ENCODE measurements at regions not wholly inside any gene's neighbourhood (a gene's known extent, or its start where the extent isn't known, plus 50 kb on each side); places are given as distances from the start of the nearest gene placed in this dataset.

DNA sequence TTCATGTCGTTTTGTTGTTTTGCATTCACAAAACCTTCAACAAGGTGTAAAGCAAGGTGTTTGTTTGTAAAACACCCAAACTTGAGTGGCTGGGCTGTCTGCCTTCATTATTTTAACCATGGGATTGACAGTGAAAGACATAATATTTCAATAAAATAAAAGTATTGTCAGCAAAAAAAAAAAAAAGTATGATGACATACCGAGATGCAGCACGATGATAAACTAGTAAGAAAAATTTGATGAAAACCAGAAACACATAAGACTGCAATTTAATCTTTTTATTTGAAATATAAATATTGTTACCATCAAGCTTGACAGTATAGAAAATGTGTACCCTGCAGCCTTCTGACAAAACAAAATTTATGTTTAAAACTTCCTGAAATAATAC, 419.3 kb upstream of the DYNLRB2 start:
- no peak for TF ChIP-seq GLIS3 (CRISPR knock-in tag; IDR thresholded peaks at IDR 0.05)
- no peak for TF ChIP-seq ESRRG (CRISPR knock-in tag; IDR thresholded peaks at IDR 0.05)
- TF ChIP-seq, protein P1, sequence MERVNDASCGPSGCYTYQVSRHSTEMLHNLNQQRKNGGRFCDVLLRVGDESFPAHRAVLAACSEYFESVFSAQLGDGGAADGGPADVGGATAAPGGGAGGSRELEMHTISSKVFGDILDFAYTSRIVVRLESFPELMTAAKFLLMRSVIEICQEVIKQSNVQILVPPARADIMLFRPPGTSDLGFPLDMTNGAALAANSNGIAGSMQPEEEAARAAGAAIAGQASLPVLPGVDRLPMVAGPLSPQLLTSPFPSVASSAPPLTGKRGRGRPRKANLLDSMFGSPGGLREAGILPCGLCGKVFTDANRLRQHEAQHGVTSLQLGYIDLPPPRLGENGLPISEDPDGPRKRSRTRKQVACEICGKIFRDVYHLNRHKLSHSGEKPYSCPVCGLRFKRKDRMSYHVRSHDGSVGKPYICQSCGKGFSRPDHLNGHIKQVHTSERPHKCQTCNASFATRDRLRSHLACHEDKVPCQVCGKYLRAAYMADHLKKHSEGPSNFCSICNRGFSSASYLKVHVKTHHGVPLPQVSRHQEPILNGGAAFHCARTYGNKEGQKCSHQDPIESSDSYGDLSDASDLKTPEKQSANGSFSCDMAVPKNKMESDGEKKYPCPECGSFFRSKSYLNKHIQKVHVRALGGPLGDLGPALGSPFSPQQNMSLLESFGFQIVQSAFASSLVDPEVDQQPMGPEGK (CRISPR knock-in tag; IDR thresholded peaks at IDR 0.05; ENCODE audit: borderline replicate concordance) = no peak
- no peak for TF ChIP-seq ZFP30 (CRISPR knock-in tag; IDR thresholded peaks at IDR 0.05)
- no peak for TF ChIP-seq CSDC2 (CRISPR knock-in tag; IDR thresholded peaks at IDR 0.05)
- TF ChIP-seq, protein P2, sequence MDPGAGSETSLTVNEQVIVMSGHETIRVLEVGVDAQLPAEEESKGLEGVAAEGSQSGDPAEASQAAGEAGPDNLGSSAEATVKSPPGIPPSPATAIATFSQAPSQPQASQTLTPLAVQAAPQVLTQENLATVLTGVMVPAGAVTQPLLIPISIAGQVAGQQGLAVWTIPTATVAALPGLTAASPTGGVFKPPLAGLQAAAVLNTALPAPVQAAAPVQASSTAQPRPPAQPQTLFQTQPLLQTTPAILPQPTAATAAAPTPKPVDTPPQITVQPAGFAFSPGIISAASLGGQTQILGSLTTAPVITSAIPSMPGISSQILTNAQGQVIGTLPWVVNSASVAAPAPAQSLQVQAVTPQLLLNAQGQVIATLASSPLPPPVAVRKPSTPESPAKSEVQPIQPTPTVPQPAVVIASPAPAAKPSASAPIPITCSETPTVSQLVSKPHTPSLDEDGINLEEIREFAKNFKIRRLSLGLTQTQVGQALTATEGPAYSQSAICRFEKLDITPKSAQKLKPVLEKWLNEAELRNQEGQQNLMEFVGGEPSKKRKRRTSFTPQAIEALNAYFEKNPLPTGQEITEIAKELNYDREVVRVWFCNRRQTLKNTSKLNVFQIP (CRISPR knock-in tag; IDR thresholded peaks at IDR 0.05; ENCODE audit: borderline replicate concordance, low read depth) = no peak
